NOMO-1 (cell line): ENCODE measurements at regions not wholly inside any gene's neighbourhood (a gene's known extent, or its start where the extent isn't known, plus 50 kb on each side); places are given as distances from the start of the nearest gene placed in this dataset.
A peak's percentile ranks its signal among the peaks of the same experiment; 100 is the strongest.

Experiments
- DNase-seq, 2 experiments: peaks; one replicate each; lab custom pipeline; 2025; ENCODE audit not compliant: unreplicated experiment in 2 of 2; lab: John Stamatoyannopoulos, UW

GRCh38 chrX:17206584-17206983 lies 168.4 kb upstream of the NHS start:
- no peak for DNase-seq

GRCh38 chrX:17214962-17215361 lies 160.0 kb upstream of the NHS start:
- DNase-seq = no peak

- DNase-seq = no peak
Measured at GRCh38 chrX:17226736-17227135, 148.3 kb upstream of the NHS start.

GRCh38 chrX:17237146-17237545 lies 137.9 kb upstream of the NHS start:
- DNase-seq = no peak

GRCh38 chrX:17242470-17242869 lies 132.5 kb upstream of the NHS start:
- DNase-seq = peak in 1 of 2 experiments; percentile 45

- DNase-seq = no peak
Measured at GRCh38 chrX:17247144-17247543, 127.9 kb upstream of the NHS start.

- no peak for DNase-seq
Measured at GRCh38 chrX:17262123-17262522, 112.9 kb upstream of the NHS start.

GRCh38 chrX:17266136-17266535 lies 108.9 kb upstream of the NHS start:
- no peak for DNase-seq

GRCh38 chrX:17278961-17279360 lies 96.0 kb upstream of the NHS start:
- DNase-seq = no peak

- no peak for DNase-seq
Measured at GRCh38 chrX:17285983-17286382, 89.0 kb upstream of the NHS start.

GRCh38 chrX:17291171-17291900 lies 83.7 kb upstream of the NHS start:
- no peak for DNase-seq

GRCh38 chrX:17292111-17292527 lies 82.9 kb upstream of the NHS start:
- no peak for DNase-seq

- no peak for DNase-seq
Measured at GRCh38 chrX:17294561-17294960, 80.4 kb upstream of the NHS start.

GRCh38 chrX:17295791-17296190 lies 79.2 kb upstream of the NHS start:
- no peak for DNase-seq

- peak; percentile 13 to 30 for DNase-seq
Measured at GRCh38 chrX:17298564-17298963, 76.4 kb upstream of the NHS start.

GRCh38 chrX:17299206-17299605 lies 75.8 kb upstream of the NHS start:
- DNase-seq = no peak

- DNase-seq = no peak
Measured at GRCh38 chrX:17323397-17323796, 51.6 kb upstream of the NHS start.
